Hematopoietic multipotent progenitor cell treated with erythropoietin and hydrocortisone succinate and interleukin-3 and kit ligand, for 4 days (in vitro differentiated cells): ENCODE measurements at regions not wholly inside any gene's neighbourhood (a gene's known extent, or its start where the extent isn't known, plus 50 kb on each side); places are given as distances from the start of the nearest gene placed in this dataset.
"Not testable (repeated sequence)": the region's sequence is repeated elsewhere in the genome, so short reads cannot be mapped to it uniquely, and the experiment has no call there.

Experiments used
- DNase-seq: peaks from one replicate; pipeline ENCODE4 v3.0.0-alpha.2; 2015

DNA sequence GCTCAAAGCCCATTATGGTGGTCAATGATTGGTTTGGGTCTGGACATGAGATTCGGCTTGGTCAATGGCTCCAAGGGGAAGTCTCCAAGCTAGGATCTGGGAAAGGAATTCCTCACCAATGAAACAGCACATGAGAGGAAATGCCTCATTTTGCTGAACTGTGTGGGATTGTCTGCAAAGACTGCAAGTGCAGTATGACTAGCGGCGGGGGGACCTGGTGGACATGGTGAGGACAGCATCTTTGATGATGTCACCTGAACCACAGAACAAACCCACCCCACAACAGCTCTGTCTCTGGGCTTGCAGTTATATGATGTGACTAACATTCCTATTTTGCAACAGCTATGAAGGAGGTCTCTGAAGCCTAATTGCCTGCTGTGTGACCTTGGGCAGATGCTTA, 50.6 kb upstream of the NKD1 start:
- DNase-seq = no peak

DNA sequence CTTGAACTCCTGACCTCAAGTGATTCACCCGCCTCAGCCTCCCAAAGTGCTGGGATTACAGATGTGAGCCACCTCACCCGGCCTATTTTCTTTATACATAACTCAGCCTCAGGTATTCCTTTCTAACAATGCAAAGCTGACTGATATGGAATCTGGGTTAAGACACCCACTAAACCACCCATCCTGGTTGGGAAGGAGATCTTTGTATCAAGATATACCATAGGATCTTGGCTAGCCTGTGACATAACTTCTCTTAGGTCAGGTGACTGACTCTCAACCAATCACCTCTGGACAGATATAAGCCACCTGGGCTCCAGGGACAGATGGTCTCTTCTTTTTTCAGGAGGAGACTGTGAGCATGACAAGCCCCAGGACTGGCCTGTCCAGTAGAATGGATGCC, 51.2 kb upstream of the NKD1 start:
- no peak for DNase-seq

DNA sequence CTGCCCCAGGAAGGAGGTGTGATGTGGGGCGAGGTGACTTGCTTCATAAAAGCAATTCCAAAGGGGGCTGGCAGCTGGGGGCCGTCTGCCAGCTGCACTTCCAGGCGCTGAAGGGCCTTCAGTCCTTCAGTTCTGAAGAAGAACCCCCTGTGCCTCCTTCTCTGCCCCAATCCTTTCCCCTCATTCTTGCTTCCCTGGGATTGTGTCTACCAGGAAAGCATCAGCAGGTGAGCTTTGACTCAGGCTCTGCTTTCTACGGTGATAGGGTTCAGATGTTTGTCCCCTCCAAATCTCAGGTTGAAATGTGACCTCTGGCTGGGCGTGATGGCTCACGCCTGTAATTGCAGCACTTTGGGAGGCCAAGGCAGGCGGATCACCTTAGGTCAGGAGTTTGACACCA, 52.5 kb upstream of the NKD1 start:
- no peak for DNase-seq

DNA sequence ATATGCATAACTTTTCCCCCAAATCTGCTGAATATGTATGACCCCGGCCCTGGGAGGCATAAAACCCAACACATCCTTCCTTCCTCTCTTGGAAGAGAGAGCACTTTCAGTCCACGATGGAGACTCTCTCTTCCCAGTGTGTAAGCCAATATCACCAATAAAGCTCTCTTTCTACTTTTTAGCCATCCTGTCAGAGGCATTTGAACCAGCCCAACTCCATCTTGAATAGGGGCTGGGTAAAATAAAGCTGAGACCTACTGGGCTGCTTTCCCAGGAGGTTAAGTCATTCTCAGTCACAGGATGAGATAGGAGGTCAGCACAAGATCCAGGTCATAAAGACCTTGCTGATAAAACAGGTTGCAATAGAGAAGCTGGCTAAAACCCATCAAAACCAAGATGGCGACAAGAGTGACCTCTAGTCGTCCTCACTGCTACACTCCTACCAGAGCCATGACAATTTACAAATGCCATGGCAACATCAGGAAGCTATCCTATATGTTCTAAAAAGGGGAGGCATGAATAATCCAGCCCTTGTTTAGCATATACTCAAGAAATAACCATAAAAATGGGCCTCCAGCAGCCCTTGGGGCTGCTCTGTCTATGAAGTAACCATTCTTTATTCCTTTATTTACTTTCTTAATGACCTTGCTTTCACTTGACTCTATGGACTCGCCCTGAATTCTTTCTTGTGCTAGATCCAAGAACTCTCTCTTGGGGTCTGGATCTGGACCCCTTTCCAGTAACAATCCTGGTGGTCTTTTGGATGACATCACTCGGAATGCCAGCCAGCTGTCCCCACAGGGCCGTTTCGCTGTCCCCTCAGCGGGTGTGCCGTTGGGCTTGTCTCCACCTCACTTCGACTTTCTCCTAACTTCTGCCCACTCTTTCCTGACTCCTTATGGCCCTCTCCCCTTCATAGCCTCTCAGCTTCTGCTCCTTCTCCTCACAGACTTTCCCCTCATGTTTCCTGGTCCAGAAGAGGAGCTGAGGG, 53.4 kb upstream of the NKD1 start:
- no peak for DNase-seq

DNA sequence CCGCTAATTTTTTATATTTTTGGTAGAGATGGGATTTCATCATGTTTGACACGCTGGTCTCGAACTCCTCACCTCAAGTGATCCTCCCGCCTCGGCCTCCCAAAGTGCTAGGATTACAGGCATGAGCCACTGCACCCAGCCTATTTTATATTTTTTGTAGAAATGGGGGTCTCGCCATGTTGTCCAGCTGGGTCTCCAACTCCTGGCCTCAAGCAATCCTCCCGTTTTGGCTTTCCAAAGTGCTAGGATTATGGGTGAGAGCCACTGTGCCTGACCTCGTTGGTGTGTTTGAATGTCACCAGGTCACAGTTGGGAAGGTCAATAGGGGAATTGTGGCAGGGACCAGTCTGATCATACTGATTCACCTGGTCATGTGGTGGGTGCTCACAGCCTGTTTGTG, 56.7 kb upstream of the NKD1 start:
- no peak for DNase-seq

DNA sequence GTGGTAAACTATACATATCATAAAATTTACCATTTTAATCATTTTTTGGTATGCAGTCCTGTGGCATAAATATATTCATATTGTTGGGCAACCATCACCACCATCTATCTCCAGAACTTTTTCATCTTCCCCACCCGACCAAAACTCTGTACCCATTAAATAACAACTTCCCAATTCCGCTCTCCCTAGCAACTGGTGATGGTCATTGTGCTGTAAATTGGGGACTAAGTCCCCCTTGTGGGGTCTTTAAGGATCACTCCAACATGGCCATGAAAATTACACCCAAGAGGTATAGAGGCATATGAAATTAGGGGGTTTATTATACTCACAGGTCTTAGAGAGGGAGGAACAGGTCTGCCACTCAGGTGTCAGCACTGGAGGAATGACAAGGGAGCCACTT, 57.4 kb upstream of the NKD1 start:
- no peak for DNase-seq

DNA sequence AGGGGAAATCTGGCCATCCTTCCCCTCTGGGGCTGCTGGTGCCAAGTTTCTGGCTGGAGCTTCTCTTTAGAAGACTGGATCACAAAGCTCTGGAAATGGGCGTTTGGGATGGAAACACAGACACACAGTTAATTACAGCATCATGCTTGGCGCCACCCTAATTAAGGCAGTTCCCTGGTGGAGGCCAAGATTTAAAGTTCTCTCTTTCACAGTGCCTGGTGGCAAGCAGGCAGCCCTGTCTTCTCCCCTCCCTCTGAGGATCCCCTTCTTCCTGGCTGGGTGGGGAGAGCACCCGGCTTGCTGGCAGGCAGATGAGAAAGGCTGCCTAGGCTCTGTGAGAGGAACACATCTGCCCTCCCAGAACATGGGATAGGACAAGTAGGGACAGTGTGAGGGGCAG, 59.0 kb upstream of the NKD1 start:
- DNase-seq = no peak

DNA sequence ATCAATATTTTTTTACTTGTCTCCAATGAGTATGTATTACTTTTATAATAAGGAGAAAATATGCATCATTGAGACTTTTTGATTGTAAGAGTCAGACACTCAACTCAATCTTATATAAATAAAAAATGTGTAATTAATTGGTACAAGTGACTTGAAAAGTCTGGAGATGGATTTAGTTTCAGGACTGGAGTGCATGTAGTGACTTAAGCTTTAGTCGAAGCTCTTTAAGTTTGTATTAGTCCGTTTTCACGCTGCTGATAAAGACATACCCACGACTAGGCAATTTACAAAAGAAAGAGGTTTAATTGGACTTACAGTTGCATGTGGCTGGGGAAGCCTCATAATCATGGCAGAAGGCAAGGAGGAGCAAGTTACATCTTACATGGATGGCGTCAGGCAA, 60.7 kb upstream of the NKD1 start:
- no peak for DNase-seq

DNA sequence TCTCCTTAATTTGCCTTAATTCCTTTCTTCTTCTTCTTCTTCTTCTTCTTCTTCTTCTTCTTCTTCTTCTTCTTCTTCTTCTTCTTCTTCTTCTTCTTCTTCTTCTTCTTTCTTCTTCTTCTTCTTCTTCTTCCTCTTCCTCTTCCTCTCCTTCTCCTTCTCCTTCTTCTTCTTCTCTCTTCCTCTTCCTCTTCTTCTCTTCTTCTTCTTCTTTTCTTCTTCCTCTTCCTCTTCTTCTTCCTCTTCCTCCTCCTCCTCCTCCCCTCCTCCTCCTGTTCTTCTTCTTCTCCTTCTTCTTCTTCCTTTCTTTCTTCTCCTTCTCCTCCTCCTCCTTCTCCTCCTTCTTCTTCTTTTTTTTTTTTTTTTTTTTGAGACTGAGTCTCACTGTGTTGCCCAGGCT, 62.0 kb upstream of the NKD1 start:
- DNase-seq = not testable (repeated sequence)

DNA sequence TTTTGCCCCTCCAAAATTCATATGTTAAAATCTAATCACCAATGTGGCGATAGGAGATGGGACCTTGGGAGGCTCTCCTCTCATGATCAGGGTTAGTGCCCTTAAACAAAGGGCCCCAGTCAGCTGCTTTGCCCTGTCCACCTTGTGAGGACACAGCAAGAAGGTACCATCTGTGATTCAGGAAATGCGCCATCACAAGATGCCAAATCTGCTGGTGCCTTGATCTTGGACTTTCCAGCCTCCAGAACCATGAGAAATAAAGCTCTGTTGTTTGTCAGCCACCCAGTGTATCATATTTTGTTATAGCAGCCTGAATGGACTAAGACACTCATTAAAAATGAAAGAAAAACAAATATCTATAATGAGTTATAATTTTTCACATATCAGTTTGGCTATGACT, 63.0 kb upstream of the NKD1 start:
- DNase-seq = no peak

DNA sequence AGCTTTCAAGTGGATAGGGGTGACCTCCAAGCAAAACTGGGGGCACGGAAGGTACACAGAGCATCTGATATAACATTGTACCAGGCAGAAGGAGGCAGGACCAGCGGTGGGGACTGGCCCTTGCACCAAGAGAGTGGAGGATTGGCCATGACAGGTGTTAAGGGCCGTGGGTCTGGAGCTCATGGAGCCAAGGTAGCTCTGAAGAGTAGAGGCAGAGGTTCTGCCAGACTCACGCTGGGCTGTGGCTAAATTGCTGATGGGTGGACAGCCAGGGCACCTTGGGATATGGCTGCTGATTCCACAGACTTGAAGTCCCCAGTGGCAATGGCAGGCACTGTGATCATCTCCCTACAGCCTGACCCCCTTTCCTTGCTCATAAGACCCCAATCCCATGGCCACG, 65.9 kb upstream of the NKD1 start:
- DNase-seq = no peak

DNA sequence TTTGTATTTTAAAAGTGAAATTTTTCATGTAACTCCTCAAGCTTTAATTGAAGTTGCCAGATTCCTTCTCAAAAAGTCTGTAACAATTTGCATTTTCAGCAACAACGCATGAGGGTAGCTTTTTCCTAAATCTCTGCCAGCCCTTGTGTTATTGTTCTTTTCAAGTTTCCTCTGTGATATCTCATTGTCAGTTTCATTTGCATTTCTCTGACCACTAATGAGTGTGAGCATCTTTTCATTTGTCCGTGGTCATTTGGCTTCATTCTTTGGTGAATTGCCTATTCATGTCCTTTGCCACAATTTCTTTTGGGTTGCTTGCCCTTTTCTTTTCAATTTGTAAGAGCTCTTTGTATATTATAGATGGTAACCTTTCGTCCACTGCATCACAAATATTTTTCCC, 68.0 kb upstream of the NKD1 start:
- DNase-seq = no peak

DNA sequence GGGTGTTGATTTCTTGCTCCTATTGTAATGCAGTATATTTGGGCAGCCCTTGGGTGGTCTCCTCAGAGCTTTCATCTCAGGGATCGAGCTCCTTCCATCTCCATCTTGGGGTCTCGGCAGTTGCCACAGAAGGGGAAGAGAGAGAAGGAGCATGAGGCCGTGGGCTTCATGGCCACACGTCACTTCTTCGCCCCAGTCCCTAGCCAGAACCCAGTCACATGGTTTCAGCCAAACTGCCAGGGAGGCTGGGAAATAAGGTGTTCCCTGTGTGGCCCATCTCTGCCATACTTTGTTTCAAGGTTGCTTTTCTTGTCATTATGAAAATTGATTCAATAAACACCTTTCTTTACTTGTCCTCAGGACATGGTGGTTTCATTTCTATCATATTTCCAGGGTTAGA, 68.4 kb upstream of the NKD1 start:
- DNase-seq = no peak

DNA sequence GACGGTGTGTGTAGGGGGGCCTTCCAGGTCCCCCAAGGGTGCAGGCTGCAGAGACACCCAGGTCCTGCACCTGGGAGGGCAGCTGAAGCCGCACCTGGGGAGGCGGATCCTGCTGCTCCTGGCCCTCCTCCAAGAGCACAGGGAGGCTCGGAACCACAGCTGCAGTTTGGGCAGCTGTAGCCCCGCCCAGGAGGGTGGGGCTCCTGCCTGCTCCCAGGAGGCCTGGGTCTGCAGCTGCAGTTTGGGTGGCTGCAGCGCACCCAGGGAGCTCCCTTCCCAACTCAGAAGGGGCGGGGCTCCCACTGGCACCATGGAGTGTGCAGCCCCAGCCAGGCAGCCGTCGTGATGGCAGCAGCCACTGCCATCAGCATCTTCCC, 69.4 kb upstream of the NKD1 start:
- DNase-seq = no peak

DNA sequence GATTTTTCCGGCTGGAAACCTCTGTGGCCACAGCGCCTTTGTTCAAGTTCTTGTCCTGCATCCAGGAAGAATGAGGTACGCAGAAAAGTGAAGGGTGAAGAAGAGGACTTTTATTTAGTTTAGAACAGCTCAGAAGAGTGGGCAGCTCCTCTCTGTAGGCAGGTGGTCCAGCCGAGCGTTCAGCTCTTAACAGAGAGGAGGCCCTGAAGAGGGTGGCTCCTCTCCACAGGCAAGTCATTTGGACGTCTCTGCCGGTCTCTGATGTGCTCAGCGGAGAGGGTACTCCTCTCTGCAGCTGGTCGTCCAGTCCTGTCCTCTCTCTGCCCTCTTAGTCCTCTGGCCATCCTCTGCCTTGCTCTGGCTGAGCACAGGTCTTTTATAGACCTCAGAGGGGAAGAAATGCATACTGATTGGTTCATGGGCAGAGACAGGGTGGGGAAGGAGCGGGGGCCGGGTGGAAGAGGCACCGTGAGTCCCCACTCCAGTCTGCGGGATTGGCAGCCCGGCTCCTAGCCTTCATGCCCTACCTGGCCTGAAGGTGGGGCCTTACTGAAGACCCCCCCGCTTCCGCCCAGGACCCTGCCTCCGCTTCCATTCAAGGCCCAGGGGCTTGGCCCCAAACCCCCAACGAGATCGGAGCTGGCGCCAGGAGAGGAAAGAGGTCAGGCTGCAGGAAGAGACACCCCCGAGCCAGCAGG, 70.0 kb upstream of the NKD1 start:
- DNase-seq = no peak

DNA sequence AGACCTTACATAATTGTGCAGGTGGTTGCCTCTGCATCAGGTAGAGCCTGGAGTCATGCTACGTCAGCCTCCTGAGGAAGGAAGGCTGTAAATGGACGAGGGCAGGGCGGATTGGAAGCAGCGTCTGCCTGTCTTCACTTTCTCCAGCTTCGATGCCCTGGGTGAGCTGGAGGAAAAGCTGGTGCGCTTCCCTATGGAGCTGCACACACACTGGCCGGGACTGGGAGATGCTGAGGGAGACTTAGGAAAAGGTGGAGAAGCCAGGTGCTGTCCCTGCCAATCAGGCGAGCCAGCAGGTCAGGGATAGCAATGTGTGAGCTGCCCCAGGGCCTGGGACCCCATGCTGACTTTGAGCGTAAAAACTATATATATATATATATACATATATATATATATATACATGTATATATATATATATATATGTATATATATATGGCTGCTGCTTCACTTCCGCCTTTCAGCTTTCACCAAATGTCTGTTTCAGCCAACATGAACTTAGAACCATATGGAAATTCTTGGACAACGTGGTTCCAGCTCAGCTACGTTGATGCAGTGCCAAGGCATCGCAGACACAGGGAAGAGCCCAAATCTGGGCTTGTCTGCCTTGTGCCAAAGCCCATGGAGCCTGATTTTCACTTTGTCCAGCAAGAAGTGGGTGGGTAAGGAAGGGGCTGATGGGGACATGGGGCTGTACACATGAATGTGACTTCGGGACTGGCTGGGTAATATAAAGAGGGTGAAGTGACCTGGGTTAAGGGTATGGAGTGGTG, 71.5 kb upstream of the NKD1 start:
- no peak for DNase-seq

DNA sequence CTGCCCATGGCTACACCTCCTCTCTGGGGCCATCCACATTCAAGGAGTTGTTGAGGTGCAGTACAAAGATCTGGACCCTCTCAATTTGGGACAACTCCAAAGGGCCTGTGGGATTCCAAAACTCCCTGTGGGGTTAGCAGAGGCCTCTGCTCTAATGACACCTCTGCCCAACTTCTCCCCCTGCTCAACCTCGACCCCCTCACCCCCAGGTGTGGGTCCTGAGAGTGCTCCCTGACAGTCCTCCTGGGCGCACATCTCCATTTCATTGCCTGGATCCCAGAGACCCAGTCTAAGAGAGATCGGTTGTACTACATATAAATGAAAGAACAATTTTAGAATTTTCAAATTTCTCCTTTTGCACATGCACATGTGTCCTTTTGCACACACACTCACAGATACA, 73.0 kb upstream of the NKD1 start:
- no peak for DNase-seq

DNA sequence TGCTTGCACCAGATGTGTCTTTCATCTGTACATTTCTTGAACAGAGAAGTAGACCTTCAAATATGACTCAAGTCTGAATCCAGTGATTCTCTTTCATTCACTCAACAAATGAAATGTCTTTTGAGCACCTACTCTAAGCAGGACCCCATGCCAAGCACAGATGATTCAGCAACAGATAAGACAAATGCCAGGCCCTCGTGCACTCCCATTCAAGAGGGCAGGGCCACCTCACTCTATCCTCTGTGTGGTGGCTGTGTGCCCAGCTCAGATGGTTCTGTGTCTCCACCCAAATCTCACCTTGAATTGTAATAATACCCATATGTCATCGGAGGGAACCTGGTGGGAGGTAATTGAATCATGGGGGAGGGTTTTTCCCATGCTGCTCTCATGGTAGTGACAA, 74.1 kb upstream of the NKD1 start:
- peak; percentile 39 for DNase-seq

DNA sequence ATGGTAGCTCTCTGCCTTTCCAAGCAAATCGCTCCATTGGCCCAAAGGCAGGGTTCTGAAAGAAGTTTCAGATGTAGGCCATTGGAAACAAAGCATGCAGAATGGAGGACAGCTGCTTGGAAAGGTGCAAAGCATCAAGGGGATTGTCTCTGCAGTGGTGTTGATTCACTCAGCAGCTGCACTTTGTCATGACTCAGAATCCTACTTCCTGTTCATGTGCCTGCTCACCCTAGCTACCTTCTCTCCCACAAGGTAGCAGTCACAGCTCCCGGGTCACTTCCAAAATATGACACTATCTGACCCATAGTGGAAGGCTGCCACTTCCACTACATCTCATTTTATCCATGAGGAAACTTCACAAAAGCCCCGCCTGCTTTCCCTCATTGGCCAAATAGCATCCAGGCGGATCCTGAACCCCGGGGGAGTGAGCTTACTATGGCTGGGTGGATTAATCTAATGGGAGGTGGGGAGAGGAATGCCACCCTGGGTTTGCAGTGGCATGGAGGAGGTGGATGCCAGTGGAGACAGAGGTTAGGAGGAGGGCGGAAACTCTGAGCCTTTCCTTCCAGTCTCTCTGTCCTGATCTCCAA, 74.7 kb upstream of the NKD1 start:
- no peak for DNase-seq

DNA sequence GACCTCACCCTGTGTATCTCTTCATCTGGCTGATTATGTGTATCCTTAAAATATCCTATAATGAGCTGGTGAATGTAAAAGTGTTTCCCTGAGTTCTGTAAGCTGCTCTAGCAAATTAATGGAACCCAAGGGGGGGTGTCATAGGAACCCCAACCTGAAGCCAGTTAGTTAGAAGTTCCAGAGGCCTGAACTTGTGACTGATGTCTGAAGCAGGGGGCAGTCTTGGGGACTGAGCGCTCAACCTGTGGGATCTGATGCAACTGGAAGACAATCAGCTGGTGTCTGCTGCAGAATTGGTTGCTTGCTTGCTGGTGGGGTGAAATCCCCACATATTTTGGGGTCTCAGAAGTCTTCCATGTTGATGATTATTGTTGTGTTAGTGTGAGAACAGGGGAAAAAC, 75.7 kb upstream of the NKD1 start:
- DNase-seq = no peak

DNA sequence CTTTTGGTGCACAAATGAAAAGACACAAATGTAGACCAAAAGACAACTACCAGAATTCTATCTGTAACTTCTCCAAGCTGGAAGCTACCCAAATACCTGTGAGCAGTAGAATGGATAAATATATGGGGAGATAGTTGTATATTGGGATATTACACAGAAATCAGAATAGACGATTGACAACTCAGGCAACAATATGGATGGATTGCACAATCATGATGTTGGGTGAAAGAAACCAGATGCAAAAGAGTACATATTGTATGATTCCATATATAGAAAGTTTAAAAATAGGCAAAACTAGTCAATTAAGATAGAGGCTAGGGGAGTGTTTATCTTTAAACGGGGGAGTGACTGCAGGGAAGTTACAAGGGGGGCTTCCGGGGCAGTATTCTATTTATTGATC, 77.5 kb upstream of the NKD1 start:
- DNase-seq = no peak

DNA sequence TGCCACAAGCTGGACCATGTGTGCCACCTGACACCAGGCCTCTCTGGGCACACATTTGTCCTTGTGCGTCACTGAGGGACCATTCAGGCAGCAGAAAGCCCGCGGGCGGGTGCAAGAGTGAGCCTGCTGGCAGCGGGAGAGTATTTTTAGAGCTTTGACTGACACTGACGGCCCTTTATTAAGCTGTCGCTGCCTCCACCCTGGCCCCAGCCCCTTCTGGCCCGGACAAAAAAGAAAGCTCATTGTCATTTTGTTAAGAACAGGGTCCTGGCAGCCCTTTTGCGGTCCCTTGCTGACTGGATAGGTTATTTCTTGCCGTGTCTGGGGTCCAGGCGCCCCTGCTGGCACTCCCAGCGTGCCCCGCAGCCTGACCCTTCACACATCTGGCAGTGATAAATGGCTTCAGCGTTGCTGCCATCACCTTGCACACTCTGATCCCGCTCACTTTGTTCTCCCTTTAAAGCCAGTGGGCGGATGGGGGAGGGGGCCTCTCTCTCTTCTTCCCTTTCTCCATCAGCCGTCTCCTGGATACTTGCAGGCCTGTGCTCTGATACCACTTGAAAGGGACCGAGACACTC, 78.4 kb upstream of the NKD1 start:
- no peak for DNase-seq
